MM.1S (cell line): ENCODE measurements at regions not wholly inside any gene's neighbourhood (a gene's known extent, or its start where the extent isn't known, plus 50 kb on each side); places are given as distances from the start of the nearest gene placed in this dataset.

Source experiments
- DNase-seq: peaks from one replicate; pipeline ENCODE4 v3.0.0-alpha.2; 2015
- H2AFZ ChIP-seq: fragments of 300-600 bp; sonication (generic); 2 replicates; pipeline ENCODE4 v1.6.0; 2016; ENCODE audit warnings: antibody characterized with exemption, low read length
- H3F3A ChIP-seq: fragments of 300-600 bp; sonication (generic); 2 replicates; pipeline ENCODE4 v1.6.1; 2016; ENCODE audit warnings: mild to moderate bottlenecking, antibody characterized with exemption, low read length, moderate library complexity, mixed read lengths; ENCODE audit not compliant: insufficient read depth
- H3K27ac ChIP-seq: fragments of 300-600 bp; sonication (generic); 2 replicates; pipeline ENCODE4 v1.5.1; 2016; ENCODE audit warnings: mild to moderate bottlenecking, low read length
- H3K27me3 ChIP-seq: fragments of 300-600 bp; sonication (generic); replicated peaks from 2 replicates; pipeline ENCODE4 v1.6.0; 2016; ENCODE audit warnings: low read length; ENCODE audit not compliant: insufficient read depth
- H3K36me3 ChIP-seq: fragments of 300-600 bp; sonication (generic); replicated peaks from 2 replicates; pipeline ENCODE4 v1.6.1; 2016; ENCODE audit warnings: mild to moderate bottlenecking, low read length, mixed read lengths; ENCODE audit not compliant: insufficient read depth
- H3K4me1 ChIP-seq: fragments of 300-600 bp; sonication (generic); 2 replicates; pipeline ENCODE4 v1.6.1; 2016; ENCODE audit warnings: low read length, mixed read lengths
- H3K4me2 ChIP-seq: fragments of 300-600 bp; sonication (generic); 2 replicates; pipeline ENCODE4 v1.6.0; 2016; ENCODE audit warnings: low read depth, low read length
- H3K4me3 ChIP-seq: fragments of 300-600 bp; sonication (generic); 2 replicates; pipeline ENCODE4 v1.5.1; 2016; ENCODE audit warnings: low read length, mixed read lengths
- H3K79me2 ChIP-seq: fragments of 300-600 bp; sonication (generic); 2 replicates; pipeline ENCODE4 v1.6.1; 2016; ENCODE audit warnings: mixed run types, low read length, mixed read lengths
- H3K9ac ChIP-seq: fragments of 300-600 bp; sonication (generic); 2 replicates; pipeline ENCODE4 v1.6.1; 2016; ENCODE audit warnings: low read length, mixed read lengths
- H3K9me2 ChIP-seq: fragments of 300-600 bp; sonication (generic); replicated peaks from 2 replicates; pipeline ENCODE4 v1.6.1; 2016; ENCODE audit warnings: mild to moderate bottlenecking, low read length, mixed read lengths; ENCODE audit not compliant: insufficient read depth
- H3K9me3 ChIP-seq: fragments of 300-600 bp; sonication (generic); replicated peaks from 2 replicates; pipeline ENCODE4 v1.6.1; 2016; ENCODE audit warnings: mild to moderate bottlenecking, low read length, mixed read lengths; ENCODE audit not compliant: insufficient read depth
- H4K20me1 ChIP-seq: fragments of 300-600 bp; sonication (generic); 2 replicates; pipeline ENCODE4 v1.6.1; 2016; ENCODE audit warnings: mild to moderate bottlenecking, low read length, moderate library complexity, mixed read lengths; ENCODE audit not compliant: insufficient read depth
- EZH2 ChIP-seq: fragments of 300-600 bp; sonication (generic); optimal IDR thresholded peaks from 2 replicates; pipeline ENCODE3; 2017; ENCODE audit warnings: low read depth, mild to moderate bottlenecking, antibody characterized with exemption, low read length, mixed read lengths
- EZH2phosphoT487 ChIP-seq: fragments of 300-600 bp; sonication (generic); IDR thresholded peaks from 2 replicates; pipeline ENCODE4 v1.6.1; 2018; ENCODE audit warnings: antibody characterized with exemption, low read length
- TF ChIP-seq, protein P1 (sequence below): fragments of 300-600 bp; sonication (generic); IDR thresholded peaks from 2 replicates; pipeline ENCODE4 v1.5.1; 2016; ENCODE audit warnings: antibody characterized with exemption, low read length, mixed read lengths

DNA sequence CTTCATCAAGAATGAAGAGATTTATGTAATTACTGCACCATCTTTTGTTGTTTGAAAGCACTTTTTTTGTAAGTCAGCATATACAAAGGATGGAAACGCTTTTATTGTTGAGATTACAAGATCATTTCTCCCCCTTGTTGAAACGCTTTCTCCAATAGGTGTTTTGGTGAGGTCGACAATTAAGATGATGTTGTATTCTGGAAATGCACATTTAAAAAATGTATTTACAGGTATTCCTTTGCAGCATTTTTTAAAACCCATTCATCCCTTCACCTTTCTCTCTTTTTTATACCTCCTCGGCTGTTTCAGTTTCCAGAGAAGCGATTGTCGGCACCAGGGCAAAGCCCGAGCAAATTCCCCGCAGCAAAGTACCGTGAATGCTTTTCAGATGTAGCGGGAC is 499.9 kb downstream of the VRK1 start:
- H3K9ac ChIP-seq, result no peak overlapping the region
- no peaks in the 10 kb centered on the region for H3K9me3 ChIP-seq
- H3K27ac ChIP-seq, result no peak overlapping the region
- TF ChIP-seq, protein P1, sequence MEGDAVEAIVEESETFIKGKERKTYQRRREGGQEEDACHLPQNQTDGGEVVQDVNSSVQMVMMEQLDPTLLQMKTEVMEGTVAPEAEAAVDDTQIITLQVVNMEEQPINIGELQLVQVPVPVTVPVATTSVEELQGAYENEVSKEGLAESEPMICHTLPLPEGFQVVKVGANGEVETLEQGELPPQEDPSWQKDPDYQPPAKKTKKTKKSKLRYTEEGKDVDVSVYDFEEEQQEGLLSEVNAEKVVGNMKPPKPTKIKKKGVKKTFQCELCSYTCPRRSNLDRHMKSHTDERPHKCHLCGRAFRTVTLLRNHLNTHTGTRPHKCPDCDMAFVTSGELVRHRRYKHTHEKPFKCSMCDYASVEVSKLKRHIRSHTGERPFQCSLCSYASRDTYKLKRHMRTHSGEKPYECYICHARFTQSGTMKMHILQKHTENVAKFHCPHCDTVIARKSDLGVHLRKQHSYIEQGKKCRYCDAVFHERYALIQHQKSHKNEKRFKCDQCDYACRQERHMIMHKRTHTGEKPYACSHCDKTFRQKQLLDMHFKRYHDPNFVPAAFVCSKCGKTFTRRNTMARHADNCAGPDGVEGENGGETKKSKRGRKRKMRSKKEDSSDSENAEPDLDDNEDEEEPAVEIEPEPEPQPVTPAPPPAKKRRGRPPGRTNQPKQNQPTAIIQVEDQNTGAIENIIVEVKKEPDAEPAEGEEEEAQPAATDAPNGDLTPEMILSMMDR, result no peak
- TF ChIP-seq EZH2phosphoT487 (no peak), EZH2 (no peak)
- H3K79me2 ChIP-seq, result no peaks in the 10 kb centered on the region
- no peak overlapping the region for H2AFZ ChIP-seq
- H3K4me2 ChIP-seq, result no peak overlapping the region
- no peaks in the 10 kb centered on the region for H3K36me3 ChIP-seq
- H3K4me1 ChIP-seq, result no peaks in the 10 kb centered on the region
- no peaks in the 10 kb centered on the region for H3K9me2 ChIP-seq
- DNase-seq, result no peak
- H4K20me1 ChIP-seq, result no peaks in the 10 kb centered on the region
- no peaks in the 10 kb centered on the region for H3K27me3 ChIP-seq
- no peak overlapping the region for H3K4me3 ChIP-seq
- H3F3A ChIP-seq, result no peaks in the 10 kb centered on the region

DNA sequence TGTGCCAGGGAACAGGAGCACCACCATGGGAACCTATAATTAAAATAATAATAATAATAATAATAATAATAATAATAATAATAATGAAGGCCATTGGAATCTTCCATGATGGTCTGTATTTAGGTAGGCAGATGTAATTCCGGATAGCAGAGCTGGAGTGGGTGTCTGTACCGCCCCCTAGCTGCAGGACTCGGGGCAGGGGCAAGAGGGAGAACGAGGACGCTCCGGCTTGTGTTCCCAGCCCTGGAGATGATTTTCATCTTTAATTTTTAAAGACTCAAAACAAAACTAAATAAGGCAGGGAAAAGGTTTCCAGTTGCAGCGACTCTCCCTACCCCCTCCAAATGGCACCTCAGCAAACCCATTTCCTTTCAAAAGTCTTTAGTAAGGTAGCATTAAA is 501.1 kb downstream of the VRK1 start:
- H4K20me1 ChIP-seq, result no peaks in the 10 kb centered on the region
- TF ChIP-seq EZH2 (no peak), EZH2phosphoT487 (no peak)
- TF ChIP-seq, protein P1, result no peak
- H2AFZ ChIP-seq, result no peak overlapping the region
- no peaks in the 10 kb centered on the region for H3K27me3 ChIP-seq
- H3K79me2 ChIP-seq, result no peaks in the 10 kb centered on the region
- no peaks in the 10 kb centered on the region for H3F3A ChIP-seq
- no peak for DNase-seq
- H3K9me2 ChIP-seq, result no peaks in the 10 kb centered on the region
- no peaks in the 10 kb centered on the region for H3K36me3 ChIP-seq
- H3K27ac ChIP-seq, result no peak overlapping the region
- H3K4me3 ChIP-seq, result no peak overlapping the region
- no peaks in the 10 kb centered on the region for H3K4me1 ChIP-seq
- no peak overlapping the region for H3K9ac ChIP-seq
- no peak overlapping the region for H3K4me2 ChIP-seq
- H3K9me3 ChIP-seq, result no peaks in the 10 kb centered on the region

DNA sequence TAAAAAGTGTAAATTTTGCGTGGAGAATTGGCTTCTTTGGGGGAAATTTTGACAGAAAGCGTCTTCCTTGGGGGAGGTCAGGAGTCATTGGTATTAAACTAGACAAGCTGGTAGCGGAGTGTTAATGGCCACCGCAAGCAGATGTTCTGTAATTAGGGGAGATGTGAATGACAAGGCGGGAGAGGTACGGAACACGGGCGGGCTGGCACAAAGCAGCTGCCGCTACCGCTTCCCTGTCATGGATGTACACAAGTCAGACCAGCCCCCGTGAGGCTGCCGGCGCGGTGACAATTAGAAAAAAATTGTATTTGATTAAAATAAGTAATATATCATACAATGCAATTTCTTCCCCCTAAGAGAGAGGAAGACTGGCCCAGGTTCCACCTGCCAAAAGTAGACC is 501.6 kb downstream of the VRK1 start:
- H3K4me3 ChIP-seq, result no peak overlapping the region
- H3K27ac ChIP-seq, result no peak overlapping the region
- H3F3A ChIP-seq, result no peaks in the 10 kb centered on the region
- H3K36me3 ChIP-seq, result no peaks in the 10 kb centered on the region
- no peaks in the 10 kb centered on the region for H3K9me2 ChIP-seq
- no peaks in the 10 kb centered on the region for H3K79me2 ChIP-seq
- DNase-seq, result no peak
- H3K4me2 ChIP-seq, result no peak overlapping the region
- H3K9ac ChIP-seq, result no peak overlapping the region
- H4K20me1 ChIP-seq, result no peaks in the 10 kb centered on the region
- no peaks in the 10 kb centered on the region for H3K9me3 ChIP-seq
- H3K4me1 ChIP-seq, result no peaks in the 10 kb centered on the region
- H2AFZ ChIP-seq, result no peak overlapping the region
- no peaks in the 10 kb centered on the region for H3K27me3 ChIP-seq
- TF ChIP-seq, protein P1, result no peak
- TF ChIP-seq EZH2phosphoT487, result no peak
- TF ChIP-seq EZH2, result no peak
